ENCODE measurements at regions not wholly inside any gene's neighbourhood (a gene's known extent, or its start where the extent isn't known, plus 50 kb on each side); places are given as distances from the start of the nearest gene placed in this dataset.

DNA sequence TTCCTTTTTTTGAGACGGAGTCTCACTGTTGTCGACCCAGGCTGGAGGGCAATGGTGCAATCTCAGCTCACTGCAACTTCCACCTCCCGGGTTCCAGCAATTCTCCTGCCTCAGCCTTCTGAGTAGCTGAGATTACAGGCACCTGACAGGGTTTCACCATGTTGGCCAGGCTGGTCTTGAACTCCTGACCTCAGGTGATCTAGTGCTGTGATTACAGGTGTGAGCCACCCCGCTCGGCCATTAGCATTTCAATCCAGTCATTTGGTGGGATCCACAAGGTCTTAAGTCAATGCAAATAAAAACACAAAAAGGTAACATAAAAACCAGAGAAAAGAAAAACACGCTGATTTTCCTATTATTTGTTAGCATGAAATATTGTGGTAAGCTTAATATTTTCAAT lies 1227.2 kb upstream of the TENM4 start:
- TF ChIP-seq TCF12 (IDR thresholded peaks at IDR 0.05; ENCODE audit: low read depth), result no peak
- TF ChIP-seq FOXM1 (IDR thresholded peaks at IDR 0.05; ENCODE audit: borderline replicate concordance, low read depth), result no peak
- TF ChIP-seq CREB1 (IDR thresholded peaks at IDR 0.05; ENCODE audit: low read depth), result no peak
- no peak for TF ChIP-seq CEBPB (IDR thresholded peaks at IDR 0.05)
- no peak for TF ChIP-seq YY1 (IDR thresholded peaks at IDR 0.05; ENCODE audit: low read depth)
- TF ChIP-seq, protein P1, sequence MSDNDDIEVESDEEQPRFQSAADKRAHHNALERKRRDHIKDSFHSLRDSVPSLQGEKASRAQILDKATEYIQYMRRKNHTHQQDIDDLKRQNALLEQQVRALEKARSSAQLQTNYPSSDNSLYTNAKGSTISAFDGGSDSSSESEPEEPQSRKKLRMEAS (IDR thresholded peaks at IDR 0.05), result no peak
- TF ChIP-seq, protein P2, sequence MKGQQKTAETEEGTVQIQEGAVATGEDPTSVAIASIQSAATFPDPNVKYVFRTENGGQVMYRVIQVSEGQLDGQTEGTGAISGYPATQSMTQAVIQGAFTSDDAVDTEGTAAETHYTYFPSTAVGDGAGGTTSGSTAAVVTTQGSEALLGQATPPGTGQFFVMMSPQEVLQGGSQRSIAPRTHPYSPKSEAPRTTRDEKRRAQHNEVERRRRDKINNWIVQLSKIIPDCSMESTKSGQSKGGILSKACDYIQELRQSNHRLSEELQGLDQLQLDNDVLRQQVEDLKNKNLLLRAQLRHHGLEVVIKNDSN (IDR thresholded peaks at IDR 0.05), result no peak
- TF ChIP-seq, protein P3, sequence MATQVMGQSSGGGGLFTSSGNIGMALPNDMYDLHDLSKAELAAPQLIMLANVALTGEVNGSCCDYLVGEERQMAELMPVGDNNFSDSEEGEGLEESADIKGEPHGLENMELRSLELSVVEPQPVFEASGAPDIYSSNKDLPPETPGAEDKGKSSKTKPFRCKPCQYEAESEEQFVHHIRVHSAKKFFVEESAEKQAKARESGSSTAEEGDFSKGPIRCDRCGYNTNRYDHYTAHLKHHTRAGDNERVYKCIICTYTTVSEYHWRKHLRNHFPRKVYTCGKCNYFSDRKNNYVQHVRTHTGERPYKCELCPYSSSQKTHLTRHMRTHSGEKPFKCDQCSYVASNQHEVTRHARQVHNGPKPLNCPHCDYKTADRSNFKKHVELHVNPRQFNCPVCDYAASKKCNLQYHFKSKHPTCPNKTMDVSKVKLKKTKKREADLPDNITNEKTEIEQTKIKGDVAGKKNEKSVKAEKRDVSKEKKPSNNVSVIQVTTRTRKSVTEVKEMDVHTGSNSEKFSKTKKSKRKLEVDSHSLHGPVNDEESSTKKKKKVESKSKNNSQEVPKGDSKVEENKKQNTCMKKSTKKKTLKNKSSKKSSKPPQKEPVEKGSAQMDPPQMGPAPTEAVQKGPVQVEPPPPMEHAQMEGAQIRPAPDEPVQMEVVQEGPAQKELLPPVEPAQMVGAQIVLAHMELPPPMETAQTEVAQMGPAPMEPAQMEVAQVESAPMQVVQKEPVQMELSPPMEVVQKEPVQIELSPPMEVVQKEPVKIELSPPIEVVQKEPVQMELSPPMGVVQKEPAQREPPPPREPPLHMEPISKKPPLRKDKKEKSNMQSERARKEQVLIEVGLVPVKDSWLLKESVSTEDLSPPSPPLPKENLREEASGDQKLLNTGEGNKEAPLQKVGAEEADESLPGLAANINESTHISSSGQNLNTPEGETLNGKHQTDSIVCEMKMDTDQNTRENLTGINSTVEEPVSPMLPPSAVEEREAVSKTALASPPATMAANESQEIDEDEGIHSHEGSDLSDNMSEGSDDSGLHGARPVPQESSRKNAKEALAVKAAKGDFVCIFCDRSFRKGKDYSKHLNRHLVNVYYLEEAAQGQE (IDR thresholded peaks at IDR 0.05; ENCODE audit: low read depth), result no peak
- TF ChIP-seq RAD21 (IDR thresholded peaks at IDR 0.05; ENCODE audit: low read depth), result no peak
- TF ChIP-seq NFIC (IDR thresholded peaks at IDR 0.05), result no peak
- no peak for TF ChIP-seq ZBTB7A (IDR thresholded peaks at IDR 0.05; ENCODE audit: low read depth)
- TF ChIP-seq TAF1 (IDR thresholded peaks at IDR 0.05; ENCODE audit: low read depth), result no peak

DNA sequence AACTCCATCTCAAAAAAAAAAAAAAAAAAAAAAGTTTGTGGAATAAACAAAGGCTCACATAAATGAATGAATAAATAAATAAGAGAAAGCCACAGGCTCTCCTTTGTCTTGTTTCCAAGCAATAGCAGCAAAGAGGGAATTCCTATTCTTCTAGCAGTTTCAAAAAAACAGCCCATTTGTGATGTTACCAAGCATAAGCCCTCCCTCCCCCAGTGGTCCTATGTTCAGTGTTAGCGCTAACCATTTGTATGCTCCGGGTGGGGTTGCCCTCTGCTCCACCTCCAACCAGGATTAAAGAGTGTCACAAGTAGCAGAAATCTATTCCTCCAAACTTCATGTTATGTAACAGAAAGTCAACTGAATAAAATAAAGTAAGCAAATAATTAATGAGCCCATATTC lies 1215.0 kb upstream of the TENM4 start:
- TF ChIP-seq TAF1 (IDR thresholded peaks at IDR 0.05; ENCODE audit: low read depth) (no peak), EP300 (IDR thresholded peaks at IDR 0.05; ENCODE audit: borderline replicate concordance) (no peak), ZBTB7A (IDR thresholded peaks at IDR 0.05; ENCODE audit: low read depth) (no peak), YY1 (IDR thresholded peaks at IDR 0.05; ENCODE audit: low read depth) (no peak), EGR1 (IDR thresholded peaks at IDR 0.05) (no peak), CEBPB (IDR thresholded peaks at IDR 0.05) (no peak), NFIC (IDR thresholded peaks at IDR 0.05) (no peak), TEAD4 (IDR thresholded peaks at IDR 0.05) (no peak), TCF12 (IDR thresholded peaks at IDR 0.05; ENCODE audit: low read depth) (no peak), RAD21 (IDR thresholded peaks at IDR 0.05; ENCODE audit: low read depth) (no peak), CREB1 (IDR thresholded peaks at IDR 0.05; ENCODE audit: low read depth) (no peak), FOXM1 (IDR thresholded peaks at IDR 0.05; ENCODE audit: borderline replicate concordance, low read depth) (no peak)
- TF ChIP-seq, protein P1 (IDR thresholded peaks at IDR 0.05), result no peak
- TF ChIP-seq, protein P3 (IDR thresholded peaks at IDR 0.05; ENCODE audit: low read depth), result no peak
- TF ChIP-seq, protein P2 (IDR thresholded peaks at IDR 0.05), result no peak

DNA sequence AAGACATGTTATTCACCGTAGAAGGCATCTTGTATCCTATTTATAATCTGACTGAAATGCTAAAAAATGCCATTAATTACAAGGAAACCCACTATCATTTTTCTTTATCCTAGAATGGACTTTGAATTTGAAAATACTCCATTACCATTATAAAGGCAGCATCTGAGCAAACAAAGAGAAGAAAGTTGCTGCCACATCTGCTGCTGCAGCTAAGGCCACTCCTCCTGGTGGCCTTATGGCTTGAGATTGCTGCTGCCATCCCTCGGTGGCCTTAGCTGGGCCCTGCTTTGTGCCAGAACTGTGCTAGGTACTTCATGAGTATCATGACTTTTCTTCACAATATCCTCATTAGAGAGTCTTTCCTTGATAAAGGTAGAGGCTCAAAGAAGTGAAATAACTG lies 1210.1 kb upstream of the TENM4 start:
- TF ChIP-seq FOXM1 (IDR thresholded peaks at IDR 0.05; ENCODE audit: borderline replicate concordance, low read depth) (no peak), TEAD4 (IDR thresholded peaks at IDR 0.05) (no peak), RAD21 (IDR thresholded peaks at IDR 0.05; ENCODE audit: low read depth) (no peak), EGR1 (IDR thresholded peaks at IDR 0.05) (no peak), TCF12 (IDR thresholded peaks at IDR 0.05; ENCODE audit: low read depth) (no peak), EP300 (IDR thresholded peaks at IDR 0.05; ENCODE audit: borderline replicate concordance) (no peak), CREB1 (IDR thresholded peaks at IDR 0.05; ENCODE audit: low read depth) (no peak), ZBTB7A (IDR thresholded peaks at IDR 0.05; ENCODE audit: low read depth) (no peak), YY1 (IDR thresholded peaks at IDR 0.05; ENCODE audit: low read depth) (no peak), NFIC (IDR thresholded peaks at IDR 0.05) (no peak), TAF1 (IDR thresholded peaks at IDR 0.05; ENCODE audit: low read depth) (no peak), CEBPB (IDR thresholded peaks at IDR 0.05) (no peak)
- TF ChIP-seq, protein P3 (IDR thresholded peaks at IDR 0.05; ENCODE audit: low read depth), result no peak
- TF ChIP-seq, protein P2 (IDR thresholded peaks at IDR 0.05), result no peak
- TF ChIP-seq, protein P1 (IDR thresholded peaks at IDR 0.05), result no peak

All from Ishikawa (cell line).